Spleen (tissue), 11 donors: ENCODE measurements at regions not wholly inside any gene's neighbourhood (a gene's known extent, or its start where the extent isn't known, plus 50 kb on each side); places are given as distances from the start of the nearest gene placed in this dataset.

ENCODE experiments used
- DNase-seq: peaks from one replicate; pipeline ENCODE4 v3.0.0-alpha.2; 2020
- H3K27ac ChIP-seq, 8 donors: fragments of 200-600 bp; sonication (generic) in 7 of 8; 1 replicate in 4 of 8; 2 replicates in 4 of 8; pipeline versions ENCODE4 v1.5.0 to v1.8.0; 2016 to 2021; ENCODE audit warnings: inconsistent platforms in 4 of 8, mild to moderate bottlenecking in 4 of 8, moderate library complexity in 1 of 8
- H3K27me3 ChIP-seq, 7 donors: fragments of 200-600 bp; sonication (generic) in 6 of 7; replicated peaks in 1 of 7; 1 replicate in 4 of 7; 2 replicates in 3 of 7; pipeline versions ENCODE4 v1.5.0 to v1.8.0; 2016 to 2021; ENCODE audit warnings: inconsistent platforms in 3 of 7, mild to moderate bottlenecking in 1 of 7
- H3K36me3 ChIP-seq, 6 donors: fragments of 200-600 bp; sonication (generic) in 5 of 6; 1 replicate in 4 of 6; 2 replicates in 2 of 6; pipeline versions ENCODE4 v1.5.0 to v1.8.0; 2016 to 2021; ENCODE audit warnings: inconsistent platforms in 2 of 6
- H3K4me1 ChIP-seq, 6 donors: fragments of 200-600 bp; sonication (generic) in 5 of 6; 1 replicate in 3 of 6; 2 replicates in 3 of 6; pipeline versions ENCODE4 v1.5.0 to v1.8.0; 2016 to 2021; ENCODE audit warnings: inconsistent platforms in 3 of 6
- H3K4me3 ChIP-seq, 8 donors: fragments of 200-600 bp; sonication (generic) in 7 of 8; 1 replicate in 4 of 8; 2 replicates in 4 of 8; pipeline versions ENCODE4 v1.5.0 to v1.8.0; 2016 to 2021; ENCODE audit warnings: inconsistent platforms in 4 of 8, mild to moderate bottlenecking in 4 of 8, moderate library complexity in 2 of 8
- H3K9me3 ChIP-seq, 8 donors: fragments of 200-600 bp; sonication (generic) in 7 of 8; 1 replicate in 4 of 8; 2 replicates in 4 of 8; pipeline versions ENCODE4 v1.5.0 to v1.8.0; 2016 to 2021; ENCODE audit warnings: inconsistent platforms in 4 of 8
- POLR2A ChIP-seq, 3 donors: fragments of 450-650 bp; IDR thresholded peaks; one replicate each; pipeline ENCODE4 v1.5.1; 2017; ENCODE audit warnings: antibody characterized with exemption in 3 of 3, mild to moderate bottlenecking in 1 of 3
- POLR2AphosphoS5 ChIP-seq, 3 donors: sonication (generic); formaldehyde crosslinking; IDR thresholded peaks; one replicate each; pipeline ENCODE4 v1.5.1; 2017; ENCODE audit warnings: antibody characterized with exemption in 3 of 3
- WGBS, 5 donors: extraction: QIAGEN DNeasy Blood & Tissue Kit in 3 of 5; methylation state at CpG; one replicate each; pipeline versions ENCODE4 v1.1.5 to v1.1.7; 2013 to 2018; 5-methylcytosine and 5-hydroxymethylcytosine counted together
- intact Hi-C: fragments of 100-400 bp; cut with DNase I; formaldehyde crosslinking; loops from one replicate; pipeline ENCODE4 v1.15.0; 2023; ENCODE audit warnings: low total_unique reads
- TF ChIP-seq, protein P1 (sequence below), 11 experiments: fragments of 200-600 bp in 7 of 11; fragments of 450-650 bp in 4 of 11; sonication (generic) in 4 of 11; IDR thresholded peaks in 8 of 11; conservative IDR thresholded peaks in 3 of 11; 1 replicate in 7 of 11; 2 replicates in 4 of 11; pipeline versions ENCODE4 v1.4.0 to v1.8.0; 2016 to 2021; ENCODE audit warnings: antibody characterized with exemption in 11 of 11, inconsistent platforms in 4 of 11, mild to moderate bottlenecking in 1 of 11
- donor health status: healthy with polysubstance abuse.
- donor health status: DM: no; HTN: no; CAD: no; lungs with moderate emphysema.
- donor health status: DM: no; HTN: no; CAD: no.
- donor health status: Bipolar disorder and iron deficiency.
- donor health status: healthy.
- donor health status: DM: no; HTN: no; CAD: no.
- donor health status: DM: yes; HTN: yes; CAD: no.

GRCh38 chr4:111480510-111480909 is 664.7 kb upstream of the FAM241A start:
- intact Hi-C loops = no loop called here
- H3K4me3 ChIP-seq = no peak overlapping the region
- no peaks in the 10 kb centered on the region for H3K36me3 ChIP-seq
- no peaks in the 10 kb centered on the region for H3K4me1 ChIP-seq
- H3K27ac ChIP-seq = no peak overlapping the region
- no peaks in the 10 kb centered on the region for H3K27me3 ChIP-seq
- H3K9me3 ChIP-seq = peaks cover 0 to 10% (median 0%) of the 10 kb centered on the region in 8 donors
- TF ChIP-seq POLR2A (IDR thresholded peaks at IDR 0.05) (no peak), POLR2AphosphoS5 (IDR thresholded peaks at IDR 0.05) (no peak)
- TF ChIP-seq, protein P1, sequence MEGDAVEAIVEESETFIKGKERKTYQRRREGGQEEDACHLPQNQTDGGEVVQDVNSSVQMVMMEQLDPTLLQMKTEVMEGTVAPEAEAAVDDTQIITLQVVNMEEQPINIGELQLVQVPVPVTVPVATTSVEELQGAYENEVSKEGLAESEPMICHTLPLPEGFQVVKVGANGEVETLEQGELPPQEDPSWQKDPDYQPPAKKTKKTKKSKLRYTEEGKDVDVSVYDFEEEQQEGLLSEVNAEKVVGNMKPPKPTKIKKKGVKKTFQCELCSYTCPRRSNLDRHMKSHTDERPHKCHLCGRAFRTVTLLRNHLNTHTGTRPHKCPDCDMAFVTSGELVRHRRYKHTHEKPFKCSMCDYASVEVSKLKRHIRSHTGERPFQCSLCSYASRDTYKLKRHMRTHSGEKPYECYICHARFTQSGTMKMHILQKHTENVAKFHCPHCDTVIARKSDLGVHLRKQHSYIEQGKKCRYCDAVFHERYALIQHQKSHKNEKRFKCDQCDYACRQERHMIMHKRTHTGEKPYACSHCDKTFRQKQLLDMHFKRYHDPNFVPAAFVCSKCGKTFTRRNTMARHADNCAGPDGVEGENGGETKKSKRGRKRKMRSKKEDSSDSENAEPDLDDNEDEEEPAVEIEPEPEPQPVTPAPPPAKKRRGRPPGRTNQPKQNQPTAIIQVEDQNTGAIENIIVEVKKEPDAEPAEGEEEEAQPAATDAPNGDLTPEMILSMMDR (IDR thresholded peaks at IDR 0.05 in 8 of 11, conservative IDR thresholded peaks at IDR 0.05 in 3 of 11) = no peak
- no peak for DNase-seq

- peak; percentile 56 for DNase-seq
- H3K27me3 ChIP-seq = no peaks in the 10 kb centered on the region
- TF ChIP-seq POLR2AphosphoS5 (IDR thresholded peaks at IDR 0.05) = no peak
- TF ChIP-seq POLR2A (IDR thresholded peaks at IDR 0.05) = no peak
- TF ChIP-seq, protein P1 (IDR thresholded peaks at IDR 0.05 in 8 of 11, conservative IDR thresholded peaks at IDR 0.05 in 3 of 11) = no peak
- intact Hi-C loops = no loop called here
- no peaks in the 10 kb centered on the region for H3K4me1 ChIP-seq
- WGBS, 5 donors = 77 to 86% (median 83%) methylated on average over 6 to 8 of the region's 8 CpGs
- H3K27ac ChIP-seq = no peak overlapping the region
- H3K4me3 ChIP-seq = no peak overlapping the region
- peaks cover 0 to 10% (median 0%) of the 10 kb centered on the region in 8 donors for H3K9me3 ChIP-seq
- H3K36me3 ChIP-seq = no peaks in the 10 kb centered on the region
Measured at GRCh38 chr4:111483375-111484169, 661.7 kb upstream of the FAM241A start.

DNA sequence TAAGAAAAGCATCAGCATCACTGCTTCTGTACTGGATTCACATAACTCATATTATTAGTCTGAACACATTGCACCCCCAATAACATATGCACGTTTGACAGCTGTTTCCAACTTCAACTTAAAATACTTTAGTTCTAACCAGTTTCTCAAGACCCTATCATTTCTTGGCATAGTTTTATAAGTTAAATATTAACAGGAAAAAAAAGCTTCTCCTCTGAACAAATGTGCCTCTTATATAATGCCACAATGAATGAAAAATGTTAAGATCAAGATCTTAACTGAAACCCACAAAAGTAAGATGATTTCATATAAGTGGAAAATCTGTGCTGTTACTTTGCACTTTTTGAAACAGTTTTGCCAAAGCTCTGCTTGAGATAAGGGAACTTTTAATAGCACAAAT is 652.8 kb upstream of the FAM241A start:
- H3K36me3 ChIP-seq = no peaks in the 10 kb centered on the region
- intact Hi-C loops = no loop called here
- no peak for DNase-seq
- H3K4me3 ChIP-seq = no peak overlapping the region
- H3K27ac ChIP-seq = no peak overlapping the region
- no peaks in the 10 kb centered on the region for H3K4me1 ChIP-seq
- WGBS, 5 donors = 37 to 53% (median 41%) methylated on average over 1 of the region's 1 CpG
- peaks cover 0 to 4% (median 0%) of the 10 kb centered on the region in 8 donors for H3K9me3 ChIP-seq
- no peak for TF ChIP-seq POLR2A (IDR thresholded peaks at IDR 0.05)
- TF ChIP-seq, protein P1 (IDR thresholded peaks at IDR 0.05 in 8 of 11, conservative IDR thresholded peaks at IDR 0.05 in 3 of 11) = no peak
- no peaks in the 10 kb centered on the region for H3K27me3 ChIP-seq

DNA sequence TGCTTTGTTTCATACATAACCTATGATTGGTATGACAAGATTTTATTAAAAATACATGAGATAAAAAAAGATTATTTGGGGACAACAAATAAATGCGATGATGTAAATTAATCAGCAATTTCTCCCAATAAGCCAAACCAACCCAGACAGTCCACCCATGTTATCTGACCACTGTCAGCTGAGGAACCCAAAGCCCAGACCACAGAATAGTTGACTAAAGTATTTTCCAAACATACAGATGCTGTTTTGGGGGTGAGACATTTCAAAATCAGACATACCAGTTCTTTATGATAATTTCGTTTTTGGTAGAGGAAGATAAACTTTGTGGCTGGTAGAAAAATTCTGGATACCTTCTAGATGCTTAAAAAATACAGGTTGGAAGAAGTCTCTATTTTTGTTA is 650.8 kb upstream of the FAM241A start:
- H3K27me3 ChIP-seq = no peaks in the 10 kb centered on the region
- no peaks in the 10 kb centered on the region for H3K9me3 ChIP-seq
- no peak overlapping the region for H3K4me3 ChIP-seq
- no peak overlapping the region for H3K27ac ChIP-seq
- no peaks in the 10 kb centered on the region for H3K36me3 ChIP-seq
- 70 to 75% (median 75%) methylated on average over 2 of the region's 2 CpGs for WGBS, 5 donors
- no peaks in the 10 kb centered on the region for H3K4me1 ChIP-seq
- intact Hi-C loops = no loop called here
- DNase-seq = no peak
- TF ChIP-seq POLR2A (IDR thresholded peaks at IDR 0.05) (no peak), POLR2AphosphoS5 (IDR thresholded peaks at IDR 0.05) (no peak)
- TF ChIP-seq, protein P1 (IDR thresholded peaks at IDR 0.05 in 8 of 11, conservative IDR thresholded peaks at IDR 0.05 in 3 of 11) = no peak
